T-helper 1 cell treated with Interleukin-12 subunit alpha and Interleukin-12 subunit beta and Interleukin-4 antibody, amounts not matched to agents 30 μg/mL and 1 μg/mL, for 36 hours (primary cell): ENCODE measurements at regions not wholly inside any gene's neighbourhood (a gene's known extent, or its start where the extent isn't known, plus 50 kb on each side); places are given as distances from the start of the nearest gene placed in this dataset.
A peak's percentile ranks its signal among the peaks of the same experiment; 100 is the strongest.

ENCODE experiments used
- H3K27ac Mint-ChIP-seq: one replicate; pipeline ENCODE4 v1.8.0; 2021; ENCODE audit warnings: mild to moderate bottlenecking, mixed read lengths
- H3K27me3 Mint-ChIP-seq: one replicate; pipeline ENCODE4 v1.8.0; 2021; ENCODE audit warnings: low read depth, mixed read lengths
- H3K36me3 Mint-ChIP-seq: one replicate; pipeline ENCODE4 v1.8.0; 2021; ENCODE audit warnings: low read depth, mixed read lengths
- H3K4me1 Mint-ChIP-seq: one replicate; pipeline ENCODE4 v1.8.0; 2021; ENCODE audit warnings: low read depth, mixed read lengths
- H3K4me3 Mint-ChIP-seq: one replicate; pipeline ENCODE4 v1.8.0; 2021; ENCODE audit warnings: mild to moderate bottlenecking, moderate library complexity, mixed read lengths
- H3K9me3 Mint-ChIP-seq: one replicate; pipeline ENCODE4 v1.8.0; 2021; ENCODE audit warnings: mixed read lengths

DNA sequence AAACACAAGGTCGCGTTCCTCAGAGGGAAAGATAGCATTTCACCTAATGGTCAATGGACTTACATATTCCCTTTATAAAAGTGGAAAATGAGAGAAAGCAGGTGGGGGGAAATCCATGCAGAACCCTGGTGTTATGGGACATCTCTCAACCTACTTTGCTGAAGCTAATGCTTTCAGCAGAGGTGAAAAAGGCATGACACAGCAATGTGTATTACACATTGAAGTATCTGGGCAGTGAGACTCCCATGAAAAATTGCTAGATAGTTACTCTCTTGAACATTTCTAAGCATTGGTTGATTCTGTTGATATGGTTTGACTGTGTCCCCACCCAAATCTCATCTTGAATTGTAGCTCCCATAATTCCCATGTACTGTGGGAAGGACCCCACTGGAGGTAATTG is 60.0 kb upstream of the PICALM start:
- Mint-ChIP-seq H3K27me3 (no peaks in the 10 kb centered on the region), H3K4me3 (no peak overlapping the region), H3K4me1 (peaks cover 11% of the 10 kb centered on the region), H3K9me3 (no peaks in the 10 kb centered on the region), H3K27ac (no peak overlapping the region), H3K36me3 (peaks cover 1% of the 10 kb centered on the region)

DNA sequence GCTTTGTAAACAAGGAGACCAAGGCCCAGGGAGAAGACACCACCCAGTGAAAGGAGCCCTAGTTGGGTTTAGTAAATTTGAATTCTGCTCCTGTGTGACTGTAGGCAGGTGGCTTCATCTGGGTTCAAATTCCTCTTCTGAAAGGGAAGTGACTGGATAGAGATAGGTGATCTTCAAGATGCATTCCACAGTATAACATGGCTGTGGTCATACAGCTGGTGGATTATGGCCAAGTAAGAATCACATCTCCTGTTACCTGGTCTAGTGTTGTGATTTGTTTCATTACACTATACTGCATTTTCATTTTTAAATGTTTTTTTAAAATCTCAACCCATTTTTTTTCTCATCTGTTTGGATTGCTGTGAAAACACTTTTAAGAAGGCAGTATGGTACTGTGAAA is 58.0 kb upstream of the PICALM start:
- H3K36me3 Mint-ChIP-seq, result peaks cover 3% of the 10 kb centered on the region
- no peak overlapping the region for H3K27ac Mint-ChIP-seq
- no peaks in the 10 kb centered on the region for H3K27me3 Mint-ChIP-seq
- peaks cover 11% of the 10 kb centered on the region for H3K4me1 Mint-ChIP-seq
- H3K9me3 Mint-ChIP-seq, result no peaks in the 10 kb centered on the region
- H3K4me3 Mint-ChIP-seq, result no peak overlapping the region

GRCh38 chr11:86124251-86125233 is 55.7 kb upstream of the PICALM start:
- peaks cover 3% of the 10 kb centered on the region for H3K27me3 Mint-ChIP-seq
- no peak overlapping the region for H3K4me3 Mint-ChIP-seq
- peak overlapping the region; percentile 11 for H3K27ac Mint-ChIP-seq
- H3K9me3 Mint-ChIP-seq, result no peaks in the 10 kb centered on the region
- H3K36me3 Mint-ChIP-seq, result peaks cover 4% of the 10 kb centered on the region
- H3K4me1 Mint-ChIP-seq, result peaks cover 13% of the 10 kb centered on the region

DNA sequence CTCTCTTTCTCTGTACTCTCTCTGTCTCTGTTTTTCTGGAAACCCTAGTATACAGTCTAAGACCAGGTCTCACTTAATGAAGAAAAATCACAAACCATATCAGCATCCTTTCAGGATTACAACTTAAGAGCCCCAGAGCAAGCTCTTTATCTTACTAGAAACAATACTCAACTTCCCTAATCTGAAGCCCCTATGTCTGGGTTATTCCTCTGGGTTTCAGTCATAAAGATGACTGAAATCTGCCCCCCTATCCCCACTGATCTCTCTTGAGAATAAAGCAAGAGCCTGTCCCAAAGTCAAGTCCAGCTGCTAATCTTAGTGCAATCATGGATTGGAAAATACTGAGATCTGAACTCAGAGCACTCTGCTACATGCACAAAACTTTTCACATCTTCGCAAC is 53.9 kb upstream of the PICALM start:
- H3K4me1 Mint-ChIP-seq, result peaks cover 15% of the 10 kb centered on the region
- H3K4me3 Mint-ChIP-seq, result no peak overlapping the region
- no peaks in the 10 kb centered on the region for H3K9me3 Mint-ChIP-seq
- H3K36me3 Mint-ChIP-seq, result peaks cover 4% of the 10 kb centered on the region
- H3K27me3 Mint-ChIP-seq, result peaks cover 3% of the 10 kb centered on the region
- H3K27ac Mint-ChIP-seq, result peak overlapping the region; percentile 33

- H3K27me3 Mint-ChIP-seq, result peaks cover 3% of the 10 kb centered on the region
- no peak overlapping the region for H3K4me3 Mint-ChIP-seq
- H3K9me3 Mint-ChIP-seq, result no peaks in the 10 kb centered on the region
- H3K27ac Mint-ChIP-seq, result peak overlapping the region; percentile 47
- H3K4me1 Mint-ChIP-seq, result peaks cover 32% of the 10 kb centered on the region
- H3K36me3 Mint-ChIP-seq, result peaks cover 3% of the 10 kb centered on the region
Measured at GRCh38 chr11:86120807-86121206, 51.9 kb upstream of the PICALM start.

- Mint-ChIP-seq H3K4me1 (peaks cover 30% of the 10 kb centered on the region), H3K36me3 (peaks cover 3% of the 10 kb centered on the region), H3K27ac (no peak overlapping the region), H3K4me3 (no peak overlapping the region), H3K9me3 (no peaks in the 10 kb centered on the region), H3K27me3 (peaks cover 3% of the 10 kb centered on the region)
Measured at GRCh38 chr11:86119906-86120305, 51.0 kb upstream of the PICALM start.

GRCh38 chr11:86119077-86119476 is 50.2 kb upstream of the PICALM start:
- Mint-ChIP-seq H3K27me3 (peaks cover 3% of the 10 kb centered on the region), H3K4me1 (peaks cover 24% of the 10 kb centered on the region), H3K27ac (no peak overlapping the region), H3K36me3 (peaks cover 3% of the 10 kb centered on the region), H3K9me3 (no peaks in the 10 kb centered on the region), H3K4me3 (no peak overlapping the region)
